GM23338 (cell line): ENCODE measurements at regions not wholly inside any gene's neighbourhood (a gene's known extent, or its start where the extent isn't known, plus 50 kb on each side); places are given as distances from the start of the nearest gene placed in this dataset.
A peak's percentile ranks its signal among the peaks of the same experiment; 100 is the strongest.

Experiments used
- ATAC-seq: fragments of 200-7000 bp; cut with Tn5 transposase; 3 replicates; pipeline ENCODE4 v1.9.1; 2020
- DNase-seq: peaks from one replicate; pipeline ENCODE4 v3.0.0-alpha.2; 2015; ENCODE audit warnings: low spot score
- H2AFZ ChIP-seq: fragments of 200-600 bp; sonication (generic); 2 replicates; pipeline ENCODE4 v1.8.0; 2016; ENCODE audit warnings: antibody characterized with exemption, mild to moderate bottlenecking, moderate library complexity
- H3F3A ChIP-seq: fragments of 200-600 bp; sonication (generic); replicated peaks from 2 replicates; pipeline ENCODE4 v1.8.0; 2017; ENCODE audit warnings: antibody characterized with exemption, mixed run types, low read depth
- H3K27ac ChIP-seq: fragments of 200-600 bp; sonication (generic); 2 replicates; pipeline ENCODE4 v1.6.1; 2016; ENCODE audit warnings: low read depth
- H3K27me3 ChIP-seq: fragments of 200-600 bp; sonication (generic); 2 replicates; pipeline ENCODE4 v1.8.0; 2016; ENCODE audit warnings: mild to moderate bottlenecking, mixed run types, moderate library complexity; ENCODE audit not compliant: insufficient read depth
- H3K36me3 ChIP-seq: fragments of 200-600 bp; sonication (generic); 2 replicates; pipeline ENCODE4 v1.8.0; 2016; ENCODE audit warnings: mild to moderate bottlenecking; ENCODE audit not compliant: insufficient read depth
- H3K4me1 ChIP-seq: fragments of 200-600 bp; sonication (generic); 2 replicates; pipeline ENCODE4 v1.8.0; 2016; ENCODE audit warnings: mild to moderate bottlenecking, moderate library complexity; ENCODE audit not compliant: insufficient read depth
- H3K4me2 ChIP-seq: fragments of 200-600 bp; sonication (generic); 2 replicates; pipeline ENCODE4 v1.7.1; 2017; ENCODE audit warnings: mixed run types
- H3K4me3 ChIP-seq: fragments of 200-600 bp; sonication (generic); 2 replicates; pipeline ENCODE4 v1.6.1; 2016; ENCODE audit warnings: mixed run types
- H3K79me2 ChIP-seq: fragments of 200-600 bp; sonication (generic); replicated peaks from 2 replicates; pipeline ENCODE4 v1.8.0; 2017; ENCODE audit warnings: mild to moderate bottlenecking; ENCODE audit not compliant: insufficient read depth
- H3K9me2 ChIP-seq: fragments of 200-600 bp; sonication (generic); 2 replicates; pipeline ENCODE4 v1.8.0; 2017; ENCODE audit not compliant: insufficient read depth
- H4K20me1 ChIP-seq: fragments of 200-600 bp; sonication (generic); replicated peaks from 2 replicates; pipeline ENCODE4 v1.8.0; 2017; ENCODE audit warnings: mild to moderate bottlenecking; ENCODE audit not compliant: insufficient read depth
- H3K27ac Mint-ChIP-seq: 2 replicates; pipeline ENCODE4 v1.8.0; 2020; ENCODE audit warnings: inconsistent platforms, mild to moderate bottlenecking, moderate library complexity, mixed read lengths
- H3K27me3 Mint-ChIP-seq: 3 replicates; pipeline ENCODE4 v1.8.0; 2022; ENCODE audit warnings: low read depth, mild to moderate bottlenecking, moderate library complexity, mixed read lengths, inconsistent platforms; ENCODE audit not compliant: insufficient read depth, poor library complexity
- H3K36me3 Mint-ChIP-seq: 3 replicates; pipeline ENCODE4 v1.8.0; 2021; ENCODE audit warnings: low read depth, mild to moderate bottlenecking, inconsistent platforms, moderate library complexity, mixed read lengths
- H3K4me1 Mint-ChIP-seq: 3 replicates; pipeline ENCODE4 v1.8.0; 2020; ENCODE audit warnings: mild to moderate bottlenecking, inconsistent platforms, mixed read lengths
- H3K4me3 Mint-ChIP-seq: 3 replicates; pipeline ENCODE4 v1.8.0; 2021; ENCODE audit warnings: moderate library complexity, mild to moderate bottlenecking, inconsistent platforms, mixed read lengths
- H3K9me3 Mint-ChIP-seq: 3 replicates; pipeline ENCODE4 v1.8.0; 2020; ENCODE audit warnings: moderate library complexity, mild to moderate bottlenecking, inconsistent platforms, mixed read lengths
- CREB1 ChIP-seq: fragments of 250-450 bp; sonication (Bioruptor Pico); IDR thresholded peaks from 2 replicates; pipeline ENCODE4 v1.5.0; 2020; ENCODE audit warnings: low read depth, mild to moderate bottlenecking, moderate library complexity
- CTCF ChIP-seq, 2 experiments: fragments of 200-600 bp in 1 of 2; sonication (generic) in 1 of 2; conservative IDR thresholded peaks; 2 replicates each; pipeline versions ENCODE4 v1.5.1 to v1.6.1; 2016 to 2017; ENCODE audit warnings: antibody characterized with exemption in 2 of 2, low read depth in 2 of 2, mild to moderate bottlenecking in 2 of 2, moderate library complexity in 1 of 2
- EZH2 ChIP-seq: fragments of 200-600 bp; sonication (generic); IDR thresholded peaks from one replicate; pipeline ENCODE4 v1.8.0; 2017; ENCODE audit warnings: antibody characterized with exemption, mild to moderate bottlenecking, low read depth; ENCODE audit not compliant: unreplicated experiment
- EZH2phosphoT487 ChIP-seq: fragments of 200-600 bp; sonication (generic); IDR thresholded peaks from one replicate; pipeline ENCODE4 v1.8.1; 2018; ENCODE audit warnings: antibody characterized with exemption; ENCODE audit not compliant: unreplicated experiment
- JUNB ChIP-seq: IDR thresholded peaks from one replicate; pipeline ENCODE4 v1.6.1; 2016; ENCODE audit warnings: antibody characterized with exemption; ENCODE audit not compliant: unreplicated experiment
- NANOG ChIP-seq: IDR thresholded peaks from 2 replicates; pipeline ENCODE4 v1.6.1; 2016; ENCODE audit warnings: antibody characterized with exemption, borderline replicate concordance
- POLR2AphosphoS5 ChIP-seq: IDR thresholded peaks from 2 replicates; pipeline ENCODE4 v1.6.1; 2016; ENCODE audit warnings: antibody characterized with exemption, low read depth
- STAT1 ChIP-seq: IDR thresholded peaks from one replicate; pipeline ENCODE4 v1.6.1; 2016; ENCODE audit warnings: antibody characterized with exemption; ENCODE audit not compliant: unreplicated experiment
- ZNF114 ChIP-seq: fragments of 250-450 bp; sonication (Bioruptor Pico); IDR thresholded peaks from 2 replicates; pipeline ENCODE4 v1.5.0; 2020; ENCODE audit warnings: mild to moderate bottlenecking, moderate library complexity
- ZNF331 ChIP-seq: fragments of 250-450 bp; sonication (Bioruptor Pico); IDR thresholded peaks from 2 replicates; pipeline ENCODE4 v1.5.0; 2020; ENCODE audit warnings: low read depth, mild to moderate bottlenecking, moderate library complexity
- ZNF462 ChIP-seq: fragments of 250-450 bp; sonication (Bioruptor Pico); IDR thresholded peaks from 2 replicates; pipeline ENCODE4 v1.5.0; 2020; ENCODE audit warnings: mild to moderate bottlenecking, moderate library complexity
- TF ChIP-seq, protein P1 (sequence below): IDR thresholded peaks from one replicate; pipeline ENCODE4 v1.6.1; 2018; ENCODE audit warnings: antibody characterized with exemption; ENCODE audit not compliant: unreplicated experiment
- TF ChIP-seq, protein P2 (sequence below): IDR thresholded peaks from 2 replicates; pipeline ENCODE4 v1.6.1; 2016; ENCODE audit warnings: antibody characterized with exemption

GRCh38 chr1:14339288-14339687, 259.2 kb upstream of the KAZN start:
- H3K27me3 Mint-ChIP-seq = peaks cover 4% of the 10 kb centered on the region
- H3K9me3 Mint-ChIP-seq = peaks cover 3% of the 10 kb centered on the region; the same call in 2 of the 3 replicates
- no peaks in the 10 kb centered on the region; the same call in 2 of the 3 replicates for H3K36me3 Mint-ChIP-seq
- Histone ChIP-seq H3K27me3 (no peaks in the 10 kb centered on the region), H2AFZ (peak overlapping the region; percentile 77), H3K4me2 (peak overlapping the region; percentile 40), H3K4me3 (peak overlapping the region; percentile 13; the same call in 1 of the 2 replicates), H3K27ac (no peak overlapping the region), H3F3A (no peaks in the 10 kb centered on the region), H3K9me2 (no peaks in the 10 kb centered on the region), H3K4me1 (peaks cover 19% of the 10 kb centered on the region), H3K79me2 (no peaks in the 10 kb centered on the region), H3K36me3 (no peaks in the 10 kb centered on the region), H4K20me1 (no peaks in the 10 kb centered on the region)
- H3K27ac Mint-ChIP-seq = no peak overlapping the region
- H3K4me3 Mint-ChIP-seq = no peak overlapping the region
- no peak for ATAC-seq
- no peak for TF ChIP-seq NANOG
- TF ChIP-seq, protein P1, sequence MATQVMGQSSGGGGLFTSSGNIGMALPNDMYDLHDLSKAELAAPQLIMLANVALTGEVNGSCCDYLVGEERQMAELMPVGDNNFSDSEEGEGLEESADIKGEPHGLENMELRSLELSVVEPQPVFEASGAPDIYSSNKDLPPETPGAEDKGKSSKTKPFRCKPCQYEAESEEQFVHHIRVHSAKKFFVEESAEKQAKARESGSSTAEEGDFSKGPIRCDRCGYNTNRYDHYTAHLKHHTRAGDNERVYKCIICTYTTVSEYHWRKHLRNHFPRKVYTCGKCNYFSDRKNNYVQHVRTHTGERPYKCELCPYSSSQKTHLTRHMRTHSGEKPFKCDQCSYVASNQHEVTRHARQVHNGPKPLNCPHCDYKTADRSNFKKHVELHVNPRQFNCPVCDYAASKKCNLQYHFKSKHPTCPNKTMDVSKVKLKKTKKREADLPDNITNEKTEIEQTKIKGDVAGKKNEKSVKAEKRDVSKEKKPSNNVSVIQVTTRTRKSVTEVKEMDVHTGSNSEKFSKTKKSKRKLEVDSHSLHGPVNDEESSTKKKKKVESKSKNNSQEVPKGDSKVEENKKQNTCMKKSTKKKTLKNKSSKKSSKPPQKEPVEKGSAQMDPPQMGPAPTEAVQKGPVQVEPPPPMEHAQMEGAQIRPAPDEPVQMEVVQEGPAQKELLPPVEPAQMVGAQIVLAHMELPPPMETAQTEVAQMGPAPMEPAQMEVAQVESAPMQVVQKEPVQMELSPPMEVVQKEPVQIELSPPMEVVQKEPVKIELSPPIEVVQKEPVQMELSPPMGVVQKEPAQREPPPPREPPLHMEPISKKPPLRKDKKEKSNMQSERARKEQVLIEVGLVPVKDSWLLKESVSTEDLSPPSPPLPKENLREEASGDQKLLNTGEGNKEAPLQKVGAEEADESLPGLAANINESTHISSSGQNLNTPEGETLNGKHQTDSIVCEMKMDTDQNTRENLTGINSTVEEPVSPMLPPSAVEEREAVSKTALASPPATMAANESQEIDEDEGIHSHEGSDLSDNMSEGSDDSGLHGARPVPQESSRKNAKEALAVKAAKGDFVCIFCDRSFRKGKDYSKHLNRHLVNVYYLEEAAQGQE = no peak
- TF ChIP-seq POLR2AphosphoS5 = no peak
- no peak for TF ChIP-seq STAT1
- TF ChIP-seq EZH2phosphoT487 = no peak
- no peak for TF ChIP-seq EZH2
- TF ChIP-seq JUNB = no peak
- TF ChIP-seq ZNF331 (CRISPR knock-in tag) = no peak
- TF ChIP-seq ZNF114 (CRISPR knock-in tag) = no peak
- TF ChIP-seq, protein P2, sequence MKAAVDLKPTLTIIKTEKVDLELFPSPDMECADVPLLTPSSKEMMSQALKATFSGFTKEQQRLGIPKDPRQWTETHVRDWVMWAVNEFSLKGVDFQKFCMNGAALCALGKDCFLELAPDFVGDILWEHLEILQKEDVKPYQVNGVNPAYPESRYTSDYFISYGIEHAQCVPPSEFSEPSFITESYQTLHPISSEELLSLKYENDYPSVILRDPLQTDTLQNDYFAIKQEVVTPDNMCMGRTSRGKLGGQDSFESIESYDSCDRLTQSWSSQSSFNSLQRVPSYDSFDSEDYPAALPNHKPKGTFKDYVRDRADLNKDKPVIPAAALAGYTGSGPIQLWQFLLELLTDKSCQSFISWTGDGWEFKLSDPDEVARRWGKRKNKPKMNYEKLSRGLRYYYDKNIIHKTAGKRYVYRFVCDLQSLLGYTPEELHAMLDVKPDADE = no peak
- no peak for TF ChIP-seq CTCF (conservative IDR thresholded peaks at IDR 0.05; ENCODE audit: low read depth in 2 of 2)
- TF ChIP-seq CREB1 (CRISPR knock-in tag) = no peak
- no peak for TF ChIP-seq ZNF462 (CRISPR knock-in tag)
- DNase-seq = no peak
- H3K4me1 Mint-ChIP-seq = peaks cover 23% of the 10 kb centered on the region
